ENCODE measurements at regions not wholly inside any gene's neighbourhood (a gene's known extent, or its start where the extent isn't known, plus 50 kb on each side); places are given as distances from the start of the nearest gene placed in this dataset.
"Not testable (repeated sequence)": the region's sequence is repeated elsewhere in the genome, so short reads cannot be mapped to it uniquely, and the experiment has no call there.

DNA sequence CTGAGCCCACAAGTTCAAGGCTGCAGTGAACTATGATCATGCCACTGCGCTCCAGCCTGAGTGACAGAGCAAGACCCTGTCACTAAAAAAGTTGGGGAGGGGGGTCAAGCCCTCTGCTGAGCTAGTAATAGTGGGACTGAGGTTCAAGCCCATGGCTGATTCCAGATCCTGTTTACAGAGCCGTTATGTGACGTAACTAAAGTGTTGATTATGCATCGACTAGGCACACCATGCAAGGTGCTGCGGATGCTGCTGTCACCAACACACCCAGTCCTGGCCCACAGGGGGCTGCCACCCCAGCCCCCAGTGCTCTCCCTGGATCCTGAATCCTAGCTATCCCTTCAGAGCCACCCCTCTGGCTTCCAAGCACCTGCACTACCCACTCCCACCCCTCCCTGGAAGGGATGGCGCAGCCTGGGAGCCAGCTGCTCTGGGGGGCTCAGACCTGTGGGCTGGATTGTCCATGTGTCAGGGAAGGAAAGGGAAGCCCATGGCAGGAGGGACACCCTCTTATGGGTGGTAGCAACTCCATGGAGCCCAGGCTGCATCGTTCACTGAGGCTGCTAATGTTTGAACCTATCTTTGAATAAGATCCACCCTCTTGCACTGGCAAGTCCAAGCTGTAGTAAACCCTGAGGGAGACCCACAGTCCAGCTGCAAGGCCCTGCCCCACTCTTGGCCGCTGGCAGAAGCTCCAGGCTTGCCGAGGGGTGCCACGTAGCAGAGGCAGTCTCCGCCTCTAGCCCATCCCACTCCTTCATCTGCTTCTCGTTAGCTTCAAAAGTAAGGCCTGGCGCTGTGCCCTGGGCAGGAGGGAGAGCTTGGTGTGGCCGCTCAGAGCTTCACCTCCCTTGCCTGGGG is 95.0 kb downstream of the SNX5 start:
- no peak for DNase-seq (ENCODE audit: low spot score)

DNA sequence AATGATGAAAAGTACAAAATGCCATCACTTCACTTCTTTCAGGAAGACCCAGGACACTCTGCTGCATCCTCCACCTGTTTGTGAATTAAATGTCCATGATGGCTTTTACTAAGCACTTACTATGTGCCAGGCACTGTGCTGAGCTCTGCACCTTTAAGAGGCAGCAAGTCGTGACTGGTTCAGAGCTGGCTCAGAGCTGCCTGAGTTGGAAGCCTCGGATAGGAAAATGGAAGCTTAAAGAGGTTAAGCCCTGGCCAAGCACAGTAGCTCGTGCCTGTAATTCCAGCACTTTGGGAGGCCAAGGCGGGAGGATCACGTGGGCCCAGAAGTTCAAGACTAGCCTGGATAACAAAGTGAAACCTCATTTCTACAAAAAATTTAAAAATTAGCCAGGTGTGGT is 95.6 kb downstream of the SNX5 start:
- no peak for DNase-seq (ENCODE audit: low spot score)

DNA sequence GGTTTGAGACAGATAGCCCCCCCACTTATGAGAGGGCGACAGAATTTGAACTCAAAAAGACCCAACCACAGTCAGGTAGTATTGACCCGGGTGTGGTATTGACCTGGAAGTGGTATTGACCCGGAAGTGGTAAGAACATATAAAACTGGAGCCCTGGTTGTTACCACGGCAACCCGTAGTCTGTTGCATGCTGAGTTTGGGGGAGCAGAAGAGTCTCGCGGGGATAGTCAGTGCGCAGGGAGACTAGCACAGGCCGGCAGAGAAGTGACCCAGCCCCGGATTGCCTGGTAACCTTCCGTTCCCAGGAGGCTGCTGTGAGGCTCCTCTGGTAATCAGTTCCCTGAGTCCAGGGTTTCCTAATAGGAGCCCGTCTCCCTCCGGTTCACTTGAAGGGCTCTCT is 96.2 kb downstream of the SNX5 start:
- DNase-seq (ENCODE audit: low spot score) = no peak

DNA sequence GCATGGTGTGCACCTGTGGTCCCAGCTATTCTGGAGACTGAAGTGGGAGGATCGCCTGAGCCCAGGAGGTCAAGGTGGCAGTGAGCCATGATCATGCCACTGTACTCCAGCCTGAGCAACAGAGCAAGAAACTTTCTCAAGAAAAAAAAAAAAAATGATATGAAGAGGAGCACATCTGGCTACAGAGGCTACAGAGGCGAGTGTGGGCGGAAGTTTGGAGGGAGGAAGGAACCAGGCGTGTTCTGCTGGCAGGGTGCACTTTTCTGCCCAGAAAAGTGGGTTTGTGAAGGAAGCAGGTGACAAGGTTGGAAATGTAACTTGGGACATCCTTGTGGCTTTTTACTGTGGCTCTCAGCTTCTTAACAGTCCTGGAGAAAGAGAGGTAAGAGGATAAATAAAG is 96.7 kb downstream of the SNX5 start:
- DNase-seq (ENCODE audit: low spot score) = no peak

DNA sequence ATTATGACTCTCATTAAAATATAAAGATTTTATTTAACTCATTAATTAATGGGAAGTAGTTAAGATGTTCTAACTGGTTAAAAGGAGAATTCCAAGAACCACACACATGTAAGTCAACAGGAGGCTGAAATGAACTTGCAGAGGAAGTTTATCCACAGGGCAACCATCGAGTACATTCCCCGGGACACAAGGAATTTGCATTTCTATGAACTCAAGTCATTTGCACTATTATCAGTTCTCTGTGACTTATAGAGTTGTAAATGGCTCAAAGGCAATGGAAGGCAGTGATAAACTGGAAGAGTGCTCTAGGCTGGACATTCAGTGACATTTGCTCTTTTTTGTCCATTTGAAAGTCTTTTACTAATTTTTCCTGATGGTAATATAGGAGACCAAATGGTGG is 97.4 kb downstream of the SNX5 start:
- no peak for DNase-seq (ENCODE audit: low spot score)

DNA sequence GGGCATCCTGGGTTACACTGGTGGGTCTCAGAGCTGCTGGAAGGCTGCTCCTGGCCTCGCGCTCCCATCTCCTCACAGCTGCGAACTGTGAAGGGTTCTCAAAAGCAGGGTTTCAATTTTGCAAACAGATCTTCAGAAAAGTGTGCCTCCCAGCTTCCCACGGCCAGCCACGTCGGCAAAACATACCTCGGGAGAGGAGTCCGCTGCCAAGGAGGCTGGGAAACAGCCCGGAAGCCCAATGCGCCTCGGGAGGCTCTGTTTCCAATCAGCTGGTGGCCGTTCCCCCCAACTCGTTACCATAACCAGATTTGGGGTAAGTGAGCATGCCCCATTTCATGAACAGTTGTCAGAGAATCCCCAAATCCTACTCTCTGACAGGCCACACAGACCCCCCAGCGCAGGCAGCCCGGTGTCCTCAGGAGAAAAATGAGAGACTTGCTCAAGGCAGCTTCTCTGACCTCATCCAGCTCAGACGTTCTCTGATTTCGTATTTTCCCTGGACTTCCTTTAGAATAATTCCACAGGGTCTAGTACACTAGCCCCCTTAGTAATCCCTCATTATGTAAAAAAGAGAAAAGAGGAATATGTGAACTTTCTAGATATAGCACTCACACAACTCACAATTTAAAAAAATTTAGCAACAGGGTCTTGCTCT is 98.4 kb downstream of the SNX5 start:
- no peak for DNase-seq (ENCODE audit: low spot score)

DNA sequence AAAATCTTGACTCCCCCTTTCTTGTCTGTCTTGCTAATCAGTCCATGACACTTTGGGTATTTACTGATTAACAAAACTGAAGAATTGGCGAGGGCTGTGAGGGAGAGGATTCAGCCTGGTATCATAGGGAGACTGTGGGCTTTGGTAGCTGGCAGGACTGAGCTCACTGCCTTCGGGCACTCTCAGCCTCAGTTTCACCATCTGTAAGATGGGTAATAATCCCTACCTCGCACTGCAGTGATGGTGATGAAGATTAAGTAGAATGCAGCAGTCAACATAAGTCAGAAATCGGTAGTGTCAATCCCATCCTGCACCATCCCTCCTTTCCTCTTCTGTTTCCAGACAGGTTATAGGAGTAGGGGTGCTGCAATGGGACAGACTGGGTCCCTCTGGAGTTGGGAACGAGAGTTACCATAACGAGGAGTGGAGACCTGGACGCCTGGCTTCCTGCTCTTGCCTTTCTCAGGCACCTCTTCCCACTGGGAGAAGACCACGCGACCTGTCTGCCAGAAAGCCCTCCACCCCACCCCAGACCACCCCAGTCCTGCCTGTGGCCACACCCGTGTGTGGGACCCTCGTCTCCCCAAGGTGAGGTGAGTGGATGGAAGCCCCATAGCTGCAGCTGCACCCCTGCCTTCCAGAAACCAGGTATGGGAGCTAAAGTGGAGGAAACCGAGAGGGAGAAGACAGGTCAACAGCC is 99.1 kb downstream of the SNX5 start:
- DNase-seq (ENCODE audit: low spot score) = no peak

DNA sequence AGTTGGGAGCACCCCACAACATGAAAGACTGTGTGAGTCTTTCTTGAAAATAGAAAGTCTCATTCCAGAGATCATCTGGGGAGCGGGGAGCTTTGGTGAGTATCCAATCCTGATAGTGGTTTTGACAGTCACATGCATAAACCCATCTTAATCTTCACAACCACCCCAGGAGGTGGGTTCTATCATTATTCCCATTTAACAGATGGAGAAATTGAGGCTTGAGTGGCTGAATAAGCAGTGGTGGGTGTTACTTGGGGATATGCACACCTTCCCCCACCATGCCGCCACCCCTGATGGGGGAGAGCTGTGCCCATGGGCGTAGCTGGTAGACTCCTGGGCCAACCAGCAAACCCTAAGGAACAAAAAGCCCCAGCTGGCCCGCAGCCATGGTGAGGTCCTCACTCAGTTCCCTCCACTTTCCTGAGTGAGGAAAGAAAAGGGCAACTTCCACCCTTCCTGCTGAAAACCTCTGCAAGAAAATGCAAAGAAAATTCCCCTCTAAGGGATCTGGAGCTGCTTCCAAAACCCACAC is 99.8 kb downstream of the SNX5 start:
- no peak for DNase-seq (ENCODE audit: low spot score)

DNA sequence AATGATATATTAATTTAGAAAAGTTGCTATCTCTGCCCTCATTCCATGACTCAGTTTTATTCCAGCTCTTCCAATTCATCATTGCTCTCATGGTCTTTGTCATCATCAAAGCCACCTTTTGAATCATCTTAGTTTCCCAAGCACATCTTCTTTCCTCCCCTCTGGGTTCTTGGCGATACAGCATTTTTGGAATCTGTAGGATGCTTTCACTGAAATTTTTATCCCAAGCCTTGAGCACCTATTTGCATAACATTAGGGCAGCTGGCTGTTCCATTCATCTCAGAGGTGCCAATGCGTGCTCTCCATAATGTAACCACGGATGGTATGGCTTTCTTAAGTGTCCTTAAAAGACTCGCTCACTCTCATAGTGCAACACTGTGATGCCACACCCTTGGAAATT is 100.4 kb downstream of the SNX5 start:
- no peak for DNase-seq (ENCODE audit: low spot score)

DNA sequence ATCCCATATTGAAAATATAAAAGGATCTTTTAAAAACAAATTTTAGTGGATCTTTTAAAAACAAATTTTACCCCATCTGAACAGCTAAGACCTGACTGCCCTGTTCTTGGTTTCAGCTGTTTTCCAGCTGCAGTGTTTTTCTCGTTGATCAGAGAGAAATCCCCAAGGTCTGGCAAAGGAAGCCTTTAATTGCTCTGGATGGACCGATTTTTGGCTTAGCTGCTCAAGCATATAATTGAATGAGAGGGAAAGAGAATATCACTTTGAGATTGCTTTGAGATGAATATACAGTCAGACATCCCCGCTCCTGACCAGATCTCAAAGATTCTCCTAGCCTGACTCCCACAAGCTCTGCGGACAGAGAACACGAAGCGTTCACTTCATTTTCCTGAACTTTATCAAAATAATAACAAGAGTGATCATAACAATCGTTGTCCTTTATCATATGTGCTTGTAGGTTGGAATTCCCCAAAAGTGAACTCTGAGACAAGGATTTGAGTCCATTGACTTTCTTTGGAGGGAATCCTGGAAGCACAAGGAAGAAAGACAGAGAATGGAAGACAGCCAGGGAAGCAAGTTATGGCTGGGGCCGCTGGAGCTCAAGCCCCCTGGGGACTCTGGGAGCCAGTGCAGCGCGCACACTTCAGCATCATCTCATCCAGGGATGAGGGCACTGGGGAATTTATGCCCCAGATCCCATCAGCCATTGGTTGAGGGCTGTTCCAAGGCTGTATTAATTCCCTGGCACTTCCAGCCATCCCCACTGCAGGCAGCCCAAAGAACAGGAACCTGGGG is 101.3 kb downstream of the SNX5 start:
- DNase-seq (ENCODE audit: low spot score) = no peak

DNA sequence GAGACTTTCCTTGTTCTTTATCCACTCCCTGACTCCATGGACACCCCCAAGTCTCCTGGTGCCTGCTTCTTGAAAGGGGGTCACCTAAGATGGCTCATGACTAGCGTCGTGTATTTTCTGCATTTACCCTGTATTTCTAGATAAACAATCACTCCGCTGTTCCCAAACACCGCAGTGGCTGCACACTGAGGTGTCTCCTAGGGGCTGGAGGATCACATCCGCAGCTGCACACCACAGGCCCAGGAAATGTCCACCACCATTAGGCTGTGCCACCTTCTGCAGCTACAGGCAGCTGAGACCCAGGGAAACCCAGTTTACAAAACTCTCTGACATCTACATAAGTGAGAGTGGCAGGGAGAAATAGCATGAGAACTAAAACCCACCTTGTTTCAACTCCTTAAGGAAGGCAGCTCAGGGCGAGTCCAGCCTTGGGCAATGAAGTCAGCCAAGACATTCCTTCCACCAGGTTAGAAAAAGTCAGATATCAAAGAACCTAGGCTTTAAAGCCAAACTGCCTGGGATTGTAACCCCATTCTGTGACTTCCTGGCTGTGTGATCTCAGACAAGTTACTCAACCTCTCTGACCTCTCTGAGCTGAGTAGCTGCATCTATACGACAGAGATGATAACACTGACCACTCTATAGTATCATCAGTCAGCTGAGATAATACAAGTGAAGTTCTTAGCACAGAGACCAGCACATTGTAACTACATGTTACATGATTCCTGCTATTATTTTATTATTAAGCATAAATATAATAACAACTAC is 102.2 kb downstream of the SNX5 start:
- no peak for DNase-seq (ENCODE audit: low spot score)

DNA sequence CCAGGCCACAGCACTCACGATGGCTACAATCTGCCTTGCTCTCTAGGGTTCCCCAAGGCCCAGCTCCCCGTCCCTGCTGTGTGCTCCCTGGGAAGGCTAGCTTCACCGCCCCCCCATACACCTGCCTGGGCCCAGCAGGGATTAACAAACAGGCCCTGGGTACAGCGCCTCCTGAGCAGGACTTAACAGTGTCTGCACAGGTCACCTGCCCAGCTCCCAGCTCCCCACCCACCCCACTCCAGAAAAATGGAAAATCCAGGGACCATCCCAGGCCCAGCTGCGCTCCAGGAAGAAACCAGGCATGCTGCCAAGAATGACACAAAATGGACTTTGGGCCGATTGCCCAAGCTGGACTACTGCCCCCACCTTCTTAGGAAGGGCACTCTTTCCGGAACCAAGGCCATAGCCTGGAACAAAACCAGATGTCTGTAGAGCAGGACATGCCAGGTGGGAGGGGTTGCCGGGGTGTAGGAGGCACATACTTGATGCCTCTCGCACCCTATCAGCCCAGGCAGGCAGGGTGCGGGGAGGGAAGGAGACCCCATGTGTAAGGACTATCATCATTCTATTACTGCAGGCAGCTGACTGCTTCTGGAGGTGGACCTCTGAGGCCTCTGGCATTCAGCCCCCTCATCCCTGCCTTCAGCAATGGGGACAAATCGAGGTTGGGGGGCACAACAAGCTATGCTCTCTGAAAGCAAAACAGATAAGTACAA is 104.9 kb downstream of the SNX5 start:
- DNase-seq (ENCODE audit: low spot score) = no peak

DNA sequence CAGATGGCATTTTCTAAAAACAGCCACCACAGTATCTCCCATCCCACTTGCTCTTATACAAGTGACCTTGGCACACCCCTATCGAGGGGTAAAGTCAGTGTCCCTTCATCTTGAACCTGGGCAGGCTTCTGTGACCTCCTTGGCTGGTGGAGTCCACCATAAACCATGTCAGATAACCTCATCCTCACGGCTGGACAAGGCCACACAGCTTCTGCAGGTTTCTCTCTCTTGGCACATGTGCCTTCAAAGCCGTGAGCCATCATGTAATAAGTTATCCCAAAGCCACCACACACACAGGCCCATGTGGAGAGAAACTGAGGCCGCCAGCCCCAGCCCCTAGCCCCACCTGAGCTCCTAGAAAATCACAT is 105.4 kb downstream of the SNX5 start:
- DNase-seq (ENCODE audit: low spot score) = no peak

DNA sequence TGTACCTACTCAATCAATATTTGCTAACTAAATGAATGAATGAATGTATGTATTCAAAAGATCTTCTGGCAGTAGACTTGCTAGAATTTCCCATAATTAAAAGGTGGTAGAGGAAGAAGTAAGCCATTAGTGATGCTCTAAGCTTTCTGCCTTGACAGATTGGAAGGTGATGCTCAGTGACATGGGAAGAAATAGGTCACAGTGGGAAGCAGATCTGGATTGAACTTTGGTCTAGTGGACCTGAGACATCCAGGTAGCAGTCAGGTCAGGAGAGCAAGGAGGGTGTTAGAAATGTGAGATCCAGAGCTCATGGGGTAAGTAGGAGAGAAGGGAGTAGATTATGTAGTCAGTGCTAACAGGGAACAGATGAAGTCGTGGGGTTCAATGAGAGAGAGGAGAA is 106.4 kb downstream of the SNX5 start:
- no peak for DNase-seq (ENCODE audit: low spot score)

DNA sequence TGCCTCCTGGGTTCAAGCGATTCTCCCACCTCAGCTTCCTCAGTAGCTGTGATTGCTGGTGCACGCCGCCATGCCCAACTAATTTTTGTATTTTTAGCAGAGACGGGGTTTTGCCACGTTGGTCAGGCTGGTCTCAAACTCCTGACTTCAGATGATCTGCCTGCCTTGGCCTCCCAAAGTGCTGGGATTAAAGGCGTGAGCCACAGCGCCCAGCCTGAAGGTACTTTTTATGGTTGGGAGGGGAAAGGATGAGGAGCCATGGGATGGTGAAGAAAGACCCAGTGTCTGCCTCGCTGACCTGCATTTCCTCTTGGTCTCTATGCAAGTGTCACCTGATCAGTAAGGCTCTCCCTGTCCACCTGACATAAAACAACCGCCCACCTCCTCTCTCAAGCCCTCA is 107.0 kb downstream of the SNX5 start:
- not testable (repeated sequence) for DNase-seq (ENCODE audit: low spot score)

DNA sequence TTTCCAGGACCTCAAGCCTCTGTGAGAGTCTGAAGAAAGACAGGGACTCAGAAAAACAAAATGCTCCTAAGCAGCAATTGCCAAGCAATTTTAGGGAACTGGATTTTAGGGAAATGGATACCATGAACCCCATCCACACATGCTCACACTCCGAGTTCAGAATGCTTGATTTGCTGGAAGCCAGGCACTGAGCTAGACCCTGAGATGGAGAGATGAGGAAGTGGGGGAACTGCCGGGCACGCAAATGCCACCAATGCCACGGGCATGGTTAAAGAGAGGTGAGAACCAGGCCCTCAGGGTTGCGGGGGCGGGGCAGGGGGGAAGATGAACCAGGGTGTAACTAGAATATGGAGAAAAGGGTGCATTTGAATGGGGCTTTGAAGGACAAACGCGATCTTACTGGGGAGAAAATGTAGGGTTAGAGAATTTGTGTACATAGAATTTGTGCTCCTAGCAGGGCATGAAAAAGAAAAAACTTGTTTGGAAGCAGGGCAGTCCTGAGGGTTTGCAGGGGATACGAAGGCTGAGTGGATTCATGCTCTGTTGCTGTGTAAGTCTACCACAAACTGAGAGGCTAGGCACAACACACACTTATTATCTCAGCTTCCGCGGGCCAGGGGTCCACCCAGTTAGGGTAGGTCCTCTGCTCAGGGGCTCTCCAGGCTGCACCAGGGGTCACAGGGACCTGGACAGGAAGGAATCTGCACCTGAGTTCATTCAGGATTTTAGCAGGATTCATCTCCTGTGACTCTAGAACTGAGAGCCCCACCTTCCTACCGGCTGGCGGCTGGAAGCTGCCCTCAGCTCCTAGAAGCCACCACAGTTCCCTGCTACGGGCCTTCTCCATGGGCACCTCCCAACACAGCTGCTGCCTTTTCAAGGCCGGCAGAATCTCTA is 108.0 kb downstream of the SNX5 start:
- no peak for DNase-seq (ENCODE audit: low spot score)

DNA sequence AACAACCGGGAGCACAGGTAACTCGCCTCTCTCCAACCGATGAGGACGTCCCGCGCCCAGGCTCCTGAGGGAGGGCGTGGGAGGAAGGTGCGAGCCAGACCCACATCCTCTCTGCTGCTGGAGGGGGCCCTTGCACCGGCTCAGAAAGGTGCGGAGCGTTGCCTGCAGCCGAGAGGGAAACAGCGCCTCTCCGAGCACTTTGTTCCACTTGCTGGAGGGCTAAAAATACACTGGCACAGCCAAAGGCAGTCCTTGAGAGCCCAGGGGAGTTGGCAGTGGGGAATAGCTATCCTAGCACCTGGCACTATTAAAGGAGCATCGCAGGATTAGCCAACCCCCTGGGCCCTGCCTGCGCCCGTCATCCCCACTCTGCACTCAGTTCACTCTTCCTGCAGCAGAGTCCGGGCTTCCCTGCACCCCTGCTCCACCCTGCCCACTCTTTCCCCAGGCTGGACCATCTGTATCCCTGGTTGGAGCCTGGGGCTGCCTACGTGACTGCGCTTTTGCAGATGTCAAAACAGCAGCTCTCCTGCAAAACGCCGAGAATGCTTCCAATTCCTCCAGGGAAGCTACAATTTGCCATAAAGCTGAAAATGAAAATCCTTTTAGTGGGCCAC is 108.9 kb downstream of the SNX5 start:
- no peak for DNase-seq (ENCODE audit: low spot score)

DNA sequence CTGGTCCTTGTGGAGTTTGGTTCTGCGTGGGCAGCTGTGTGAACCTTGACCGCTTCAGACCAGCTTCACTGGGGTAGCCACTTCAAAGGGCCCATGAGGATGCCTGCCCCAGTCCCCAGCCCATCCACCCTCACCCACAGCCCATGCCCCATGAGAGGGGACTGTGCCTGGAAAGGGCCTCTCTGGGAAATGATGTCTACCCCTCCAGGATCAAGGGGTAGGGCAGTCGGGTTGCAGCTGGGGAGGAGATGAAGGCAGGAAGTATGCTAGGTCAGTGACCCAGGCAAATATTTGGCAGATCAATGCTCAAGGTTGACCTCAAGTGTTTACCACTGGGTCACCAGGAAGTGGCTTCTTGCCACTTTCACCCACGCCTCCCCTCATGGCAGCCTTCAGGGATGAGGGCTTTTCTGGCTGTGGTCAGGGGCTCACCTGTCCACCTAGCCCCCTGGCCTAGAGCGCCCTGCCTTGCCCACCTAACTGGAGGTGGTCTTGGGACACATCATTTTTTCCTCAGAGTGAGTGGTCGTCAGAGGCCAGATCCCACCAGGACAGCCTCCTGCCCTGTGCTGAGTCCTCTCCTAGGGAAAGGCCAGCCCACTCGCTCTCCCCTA is 109.5 kb downstream of the SNX5 start:
- no peak for DNase-seq (ENCODE audit: low spot score)

Measured in pons (tissue), 1 donor.